ENCODE measurements at regions not wholly inside any gene's neighbourhood (a gene's known extent, or its start where the extent isn't known, plus 50 kb on each side); places are given as distances from the start of the nearest gene placed in this dataset.
"Not testable (repeated sequence)": the region's sequence is repeated elsewhere in the genome, so short reads cannot be mapped to it uniquely, and the experiment has no call there.

- DNase-seq (ENCODE audit: low spot score) = no peak
These were observed 260.3 kb downstream of the MYCN start for GRCh38 chr2:16200554-16201193.

DNA sequence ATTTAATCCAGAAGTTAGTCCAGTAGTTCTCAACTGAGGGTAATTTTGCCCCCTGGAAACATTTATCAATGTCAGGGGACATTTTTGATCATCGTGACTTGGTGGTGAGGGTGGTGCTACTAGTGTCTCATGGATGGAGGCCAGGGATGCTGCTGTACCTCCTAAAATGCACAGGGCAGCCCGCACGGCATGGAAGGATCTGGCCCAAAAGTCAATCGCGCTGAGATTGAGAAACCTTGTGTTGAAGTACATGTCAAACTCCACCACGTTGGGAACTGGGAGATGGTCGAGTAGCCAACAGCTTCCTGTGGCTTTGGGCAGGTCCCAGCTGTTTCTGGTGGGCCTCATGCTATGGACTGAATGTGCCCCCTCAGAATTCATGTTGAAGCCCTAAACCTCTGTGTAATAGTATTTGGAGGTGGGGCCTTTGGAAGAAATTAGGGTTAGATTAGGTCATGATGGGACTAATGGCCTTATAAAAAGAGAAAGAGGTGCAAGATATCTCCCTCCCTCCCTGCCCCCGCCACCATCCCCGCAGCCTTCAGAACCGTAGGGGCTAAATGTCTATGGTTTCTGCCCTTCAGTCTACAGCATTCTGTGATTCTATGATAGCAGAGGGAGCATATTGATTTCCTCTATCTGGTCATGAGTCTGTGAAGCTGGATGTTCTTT lies 259.7 kb downstream of the MYCN start:
- DNase-seq (ENCODE audit: low spot score) = no peak

DNA sequence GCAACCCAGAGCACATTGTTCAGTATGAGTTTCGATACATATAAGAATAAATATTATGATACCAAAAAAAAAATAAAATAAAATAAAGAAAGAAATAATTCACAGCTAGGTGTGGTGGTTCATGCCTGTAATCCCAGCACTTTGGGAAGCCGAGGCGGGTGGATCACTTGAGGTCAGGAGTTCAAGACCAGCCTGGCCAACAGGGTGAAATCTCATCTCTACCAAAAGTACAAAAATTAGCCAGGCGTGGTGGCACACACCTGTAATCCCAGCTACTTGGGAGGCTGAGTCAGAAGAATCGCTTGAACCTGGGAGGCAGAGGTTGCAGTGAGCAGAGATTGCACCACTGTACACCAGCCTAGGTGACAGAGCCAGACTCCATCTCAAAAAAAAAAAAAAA lies 258.9 kb downstream of the MYCN start:
- not testable (repeated sequence) for DNase-seq (ENCODE audit: low spot score)

DNA sequence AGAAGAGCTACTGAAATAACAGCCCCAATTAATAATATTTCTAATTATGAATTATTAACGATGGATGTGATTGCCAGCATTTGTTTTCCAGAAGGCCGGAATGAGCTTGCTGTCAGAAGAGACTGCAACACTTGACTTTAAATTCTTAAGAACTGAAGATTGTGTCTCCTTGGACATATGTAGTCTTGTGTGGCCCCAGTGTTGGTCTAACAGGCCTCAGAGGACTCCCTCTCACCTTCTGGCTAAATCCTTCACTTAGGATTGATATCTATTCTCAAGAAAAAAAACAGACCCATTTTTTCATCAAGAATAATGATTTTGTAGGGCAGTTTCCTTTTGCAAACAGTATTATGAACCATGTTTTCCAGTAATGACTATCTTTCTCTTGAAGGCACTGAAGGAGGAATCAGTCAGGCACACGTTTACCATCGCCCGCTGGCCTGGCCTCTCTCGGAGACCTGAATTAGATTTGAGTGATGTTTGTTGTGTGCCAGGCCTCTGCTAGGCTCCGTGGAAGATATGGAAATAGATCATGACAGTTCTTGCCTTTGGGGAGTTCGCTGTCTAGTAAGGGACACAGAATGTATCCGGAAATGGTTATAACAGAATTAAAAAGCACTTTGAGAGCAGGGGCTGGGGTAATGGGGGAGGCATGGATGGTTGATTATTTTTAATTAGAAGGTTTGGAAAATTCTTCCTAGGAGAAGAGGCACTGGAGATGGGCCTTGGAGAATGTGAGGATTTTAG lies 258.0 kb downstream of the MYCN start:
- no peak for DNase-seq (ENCODE audit: low spot score)

GRCh38 chr2:16197504-16198147 lies 257.3 kb downstream of the MYCN start:
- DNase-seq (ENCODE audit: low spot score) = no peak

- DNase-seq (ENCODE audit: low spot score) = no peak
These were observed 256.5 kb downstream of the MYCN start for GRCh38 chr2:16196687-16197503.

DNA sequence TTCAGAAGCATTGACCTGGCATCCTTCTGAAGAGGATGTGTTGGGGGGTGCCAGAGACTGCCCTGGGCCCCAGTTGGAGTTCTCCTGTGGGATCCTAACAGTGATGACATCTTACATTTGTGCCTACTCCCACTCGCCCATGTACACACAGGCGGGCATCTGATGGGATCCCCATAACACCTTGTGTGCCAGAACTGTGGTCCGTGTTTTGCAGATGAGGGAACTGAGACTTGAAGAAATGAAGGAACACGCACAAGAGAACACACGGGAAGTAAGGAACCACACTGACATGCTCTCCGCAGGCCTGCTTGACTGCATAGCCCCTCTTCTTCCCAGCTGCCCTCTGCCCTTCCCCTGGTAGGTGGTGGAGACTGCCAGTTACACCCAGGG lies 255.3 kb downstream of the MYCN start:
- DNase-seq (ENCODE audit: low spot score) = no peak

DNA sequence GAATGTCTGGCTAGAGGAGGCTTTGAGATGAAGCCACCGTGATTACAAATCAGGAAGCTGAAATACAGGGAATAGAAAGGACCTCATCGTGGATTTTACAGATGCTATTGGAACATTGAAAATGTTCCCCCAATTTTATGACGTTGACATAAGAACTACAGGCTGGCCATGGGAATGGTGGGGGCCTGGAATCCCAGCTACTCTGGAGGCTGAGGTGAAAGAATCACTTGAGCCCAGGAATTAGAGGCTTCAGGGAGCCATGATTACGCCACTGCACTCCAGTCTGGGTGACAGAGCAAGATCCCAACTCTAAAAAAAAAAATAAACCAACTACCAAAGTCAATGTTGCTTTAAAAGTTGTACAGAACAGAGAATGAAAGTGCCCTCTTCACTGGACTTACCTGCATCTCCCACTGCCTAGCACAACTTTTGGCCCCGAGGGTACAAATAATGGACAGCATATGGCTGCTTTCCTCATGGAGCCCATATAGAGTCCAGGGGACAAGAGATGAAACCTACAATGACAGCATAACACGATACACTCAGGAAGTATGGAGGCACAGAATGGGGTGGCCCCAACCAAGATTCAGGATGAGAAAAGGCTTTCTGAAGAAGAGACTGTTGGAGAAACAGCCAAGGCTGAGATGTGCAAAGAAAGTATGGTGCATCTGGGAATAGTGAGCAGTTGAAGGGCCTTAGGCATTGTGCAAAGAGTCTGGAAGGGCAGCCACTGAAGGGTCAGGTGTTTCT lies 254.8 kb downstream of the MYCN start:
- DNase-seq (ENCODE audit: low spot score) = no peak

DNA sequence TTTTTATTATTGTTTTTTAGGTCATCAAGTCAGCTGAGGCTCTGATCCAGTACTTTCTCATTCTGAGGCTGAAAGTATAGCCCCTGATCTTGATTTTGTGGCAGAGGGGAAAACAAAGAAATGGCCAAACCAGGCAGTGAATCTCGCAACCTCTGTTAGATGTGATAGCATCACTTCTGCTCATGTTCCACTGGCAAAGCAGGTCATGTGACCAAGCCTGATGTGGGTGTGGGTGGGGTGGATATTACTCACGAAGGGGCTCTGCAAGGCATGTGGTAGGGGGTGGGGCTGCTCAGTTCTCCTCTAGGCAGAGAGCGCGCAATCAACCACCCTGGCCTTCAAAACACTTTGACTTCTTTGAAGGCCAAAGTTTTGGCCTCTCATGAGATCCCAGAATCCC lies 254.2 kb downstream of the MYCN start:
- no peak for DNase-seq (ENCODE audit: low spot score)

DNA sequence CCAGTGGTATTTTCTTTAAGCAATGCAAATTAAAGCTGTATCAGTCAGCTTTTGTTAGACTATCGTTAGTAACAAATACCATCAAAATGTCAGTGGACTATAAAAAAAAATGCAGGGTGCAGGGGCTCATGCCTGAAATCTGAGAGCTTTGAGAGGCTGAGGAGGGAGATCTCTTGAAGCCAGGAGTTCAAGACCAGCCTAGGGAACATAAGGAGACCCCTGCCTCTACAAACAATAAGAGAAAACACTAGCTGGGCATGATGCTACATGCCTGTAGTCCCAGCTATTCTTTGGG lies 253.7 kb downstream of the MYCN start:
- DNase-seq (ENCODE audit: low spot score) = no peak

DNA sequence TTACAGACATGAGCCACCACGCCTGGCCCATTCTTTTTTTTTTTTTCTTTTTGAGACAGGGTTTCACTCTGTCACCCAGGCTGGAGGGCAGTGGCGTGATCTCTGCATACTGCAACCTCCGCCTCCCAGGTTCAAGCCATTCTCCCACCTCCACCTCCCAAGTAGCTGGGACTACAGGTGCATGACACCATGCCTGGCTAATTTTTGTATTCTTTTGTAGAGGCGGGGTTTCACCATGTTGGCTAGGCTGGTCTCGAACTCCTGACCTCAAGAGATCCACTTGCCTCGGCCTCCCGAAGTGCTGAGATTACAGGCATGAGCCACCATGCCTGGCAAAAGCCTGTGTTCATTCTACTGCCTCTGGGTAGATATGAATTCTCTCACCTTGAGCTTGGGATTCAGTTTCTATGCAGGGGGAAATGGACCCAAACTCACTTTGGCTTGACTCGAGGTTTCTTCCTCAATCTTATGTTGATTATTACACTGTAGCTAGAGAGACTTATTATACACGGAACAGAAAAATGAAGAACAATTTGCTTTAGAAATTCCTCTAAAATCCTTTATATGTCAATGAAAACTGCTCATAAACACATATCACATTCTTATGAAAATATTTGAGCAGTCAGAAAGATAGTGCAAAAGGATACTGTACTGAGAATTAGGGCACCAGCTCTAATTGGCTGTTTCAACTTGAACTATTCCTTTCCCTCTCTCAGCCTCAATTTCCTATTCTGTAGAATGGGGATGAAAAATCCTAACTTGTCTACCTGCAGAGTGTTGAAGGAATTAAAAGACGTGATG lies 252.3 kb downstream of the MYCN start:
- DNase-seq (ENCODE audit: low spot score) = no peak

DNA sequence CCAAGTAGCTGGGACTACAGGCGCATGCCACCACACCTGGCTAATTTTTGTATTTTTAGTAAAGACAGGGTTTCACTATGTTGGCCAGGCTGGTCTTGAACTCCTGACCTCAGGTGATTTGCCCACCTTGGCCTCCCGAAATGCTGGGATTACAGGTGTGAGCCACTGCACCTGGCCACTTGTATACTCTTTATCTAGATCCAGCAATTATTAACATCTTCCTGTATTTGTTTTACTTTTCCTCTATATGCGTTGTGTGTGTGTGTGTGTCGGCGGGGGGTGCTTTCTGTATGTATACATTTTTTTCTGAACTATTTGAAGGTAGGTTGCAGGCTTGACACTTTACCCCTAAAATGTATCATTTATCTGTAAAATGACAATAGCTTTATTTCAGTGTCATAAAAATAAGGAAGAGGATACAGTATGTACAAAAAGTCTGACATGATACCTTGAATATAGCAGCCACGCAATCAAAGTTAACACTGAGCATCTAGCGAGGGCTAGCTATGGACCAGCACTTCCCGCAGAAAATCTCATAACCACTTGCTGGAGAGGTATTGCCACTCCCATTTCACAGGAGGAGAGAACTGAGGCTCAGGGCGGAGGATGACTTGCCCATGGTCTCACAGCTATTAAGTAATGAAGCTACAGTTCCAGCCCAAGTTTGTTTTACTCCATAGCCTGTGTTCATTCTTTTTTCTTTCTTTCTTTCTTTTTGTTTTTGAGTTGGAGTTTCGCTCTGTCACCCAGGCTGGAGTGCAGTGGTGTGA lies 251.3 kb downstream of the MYCN start:
- DNase-seq (ENCODE audit: low spot score) = no peak

GRCh38 chr2:16190446-16191270 lies 250.3 kb downstream of the MYCN start:
- no peak for DNase-seq (ENCODE audit: low spot score)

DNA sequence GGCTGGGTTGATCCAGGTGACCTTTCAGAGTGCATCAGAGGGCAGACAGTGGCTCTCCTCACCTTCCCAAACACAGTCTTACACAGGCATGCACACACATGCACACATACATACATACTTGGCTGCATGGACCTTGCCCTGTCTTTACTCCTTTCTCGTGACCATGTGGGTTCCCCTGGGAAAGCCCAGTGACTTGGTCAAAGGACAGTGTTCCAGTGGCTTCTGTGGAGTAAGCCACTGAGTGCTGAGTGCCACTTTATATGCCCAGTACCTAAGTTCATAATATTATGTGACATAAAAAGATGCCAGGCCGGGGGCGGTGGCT lies 249.4 kb downstream of the MYCN start:
- DNase-seq (ENCODE audit: low spot score) = no peak

- no peak for DNase-seq (ENCODE audit: low spot score)
These were observed 248.9 kb downstream of the MYCN start for GRCh38 chr2:16189029-16189835.

- DNase-seq (ENCODE audit: low spot score) = no peak
These were observed 248.0 kb downstream of the MYCN start for GRCh38 chr2:16188261-16188890.

DNA sequence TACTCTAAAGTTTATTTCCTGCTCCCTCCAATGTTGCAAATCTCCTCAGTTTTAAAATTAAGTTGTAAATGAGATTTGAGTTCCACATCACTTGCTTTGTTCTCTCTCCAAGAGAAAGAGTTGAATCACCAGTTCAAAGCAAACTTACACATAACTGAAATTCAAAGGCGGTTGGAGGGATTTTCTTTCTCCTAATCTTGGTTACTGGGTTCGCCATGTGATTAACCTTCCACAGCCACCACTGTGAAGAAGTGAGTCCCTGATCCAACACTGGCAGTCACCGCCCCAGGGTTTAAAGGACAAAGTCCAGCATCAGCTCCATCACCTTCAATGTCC lies 247.1 kb downstream of the MYCN start:
- no peak for DNase-seq (ENCODE audit: low spot score)
